ENCODE measurements at regions not wholly inside any gene's neighbourhood (a gene's known extent, or its start where the extent isn't known, plus 50 kb on each side); places are given as distances from the start of the nearest gene placed in this dataset.

DNA sequence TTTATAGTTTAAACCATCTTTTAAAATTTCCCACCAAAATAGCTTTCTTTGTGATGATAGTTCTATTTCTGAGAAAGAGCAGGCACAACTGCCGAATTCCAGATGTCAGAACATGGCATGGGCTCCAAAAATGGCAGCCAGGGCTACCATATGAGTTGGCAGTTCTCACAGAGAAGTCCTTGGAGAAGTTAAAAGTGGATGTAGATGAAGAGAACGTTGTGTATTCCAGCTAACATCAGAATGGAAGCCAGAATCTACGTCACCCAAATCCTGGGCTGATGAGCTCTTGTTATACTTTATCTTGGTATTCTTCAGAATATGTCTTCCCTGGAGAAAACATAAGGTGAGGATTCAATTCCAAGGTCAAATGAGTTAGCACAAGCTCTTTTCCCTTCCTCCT is 66.9 kb upstream of the BASP1 start:
- TF ChIP-seq POLR2A (IDR thresholded peaks at IDR 0.05; ENCODE audit: low read length) (no peak), GATA1 (IDR thresholded peaks at IDR 0.05; ENCODE audit: low read depth, low read length) (no peak)

Measured in erythroblast (primary cell).